Panc1 (cell line): ENCODE measurements at regions not wholly inside any gene's neighbourhood (a gene's known extent, or its start where the extent isn't known, plus 50 kb on each side); places are given as distances from the start of the nearest gene placed in this dataset.

Experiments
- ATAC-seq: fragments of 200-7000 bp; cut with Tn5 transposase; 2 replicates; pipeline ENCODE4 v1.9.1; 2020; ENCODE audit warnings: mild to moderate bottlenecking, moderate library complexity
- BruUV-seq: library from RNA; stranded (reverse); fragments of 400-500 nt; replicated peaks from 2 replicates; lab custom pipeline; 2021; lab: Mats Ljungman, UMichigan
- CTCF ChIA-PET: fragments of 300-600 bp; sonication (Branson Sonifier 250); formaldehyde crosslinking; loops from one replicate; lab custom pipeline; 2022; ENCODE audit warnings: antibody characterized with exemption; lab: Charles Lee
- POLR2A ChIA-PET: fragments of 300-600 bp; sonication (Branson Sonifier 250); formaldehyde crosslinking; loops from one replicate; lab custom pipeline; 2022; ENCODE audit warnings: antibody characterized with exemption; lab: Charles Lee
- DNase-seq: peaks from one replicate; pipeline ENCODE4 v3.0.0-alpha.2; 2010; ENCODE audit warnings: low read depth, low spot score
- H3K27ac ChIP-seq: 2 replicates; pipeline ENCODE4 v1.5.1; 2011; ENCODE audit warnings: mild to moderate bottlenecking, low read length, inconsistent platforms
- H3K27me3 ChIP-seq: fragments of 200-500 bp; sonication (Bioruptor generic); 2 replicates; pipeline ENCODE4 v1.6.0; 2014; ENCODE audit warnings: low read length, inconsistent platforms; ENCODE audit not compliant: control insufficient read depth, insufficient read depth
- H3K36me3 ChIP-seq: fragments of 200-500 bp; sonication (Bioruptor generic); 2 replicates; pipeline ENCODE4 v1.5.1; 2014; ENCODE audit warnings: inconsistent platforms, mild to moderate bottlenecking, low read length, moderate library complexity; ENCODE audit not compliant: control insufficient read depth, insufficient read depth
- H3K4me1 ChIP-seq: 2 replicates; pipeline ENCODE4 v1.5.1; 2011; ENCODE audit warnings: inconsistent platforms, mild to moderate bottlenecking, low read length, moderate library complexity; ENCODE audit not compliant: control insufficient read depth, insufficient read depth
- H3K4me3 ChIP-seq, 2 experiments: 2 replicates each; pipeline ENCODE4 v1.5.1; 2011 to 2012; ENCODE audit warnings: low read depth in 2 of 2, low read length in 2 of 2, mild to moderate bottlenecking in 2 of 2, inconsistent platforms in 1 of 2, moderate library complexity in 1 of 2
- H3K9me3 ChIP-seq: fragments of 200-500 bp; sonication (Bioruptor generic); 2 replicates; pipeline ENCODE4 v1.5.1; 2014; ENCODE audit warnings: low read depth, mild to moderate bottlenecking, inconsistent platforms, low read length, moderate library complexity; ENCODE audit not compliant: control insufficient read depth, insufficient read depth
- CTCF ChIP-seq: fragments of 450-650 bp; IDR thresholded peaks from 2 replicates; pipeline ENCODE4 v1.5.1; 2017; ENCODE audit warnings: mild to moderate bottlenecking
- POLR2AphosphoS5 ChIP-seq: IDR thresholded peaks from 2 replicates; pipeline ENCODE4 v1.6.1; 2012; ENCODE audit warnings: mild to moderate bottlenecking, low read depth, low read length, moderate library complexity
- REST ChIP-seq, 2 experiments: IDR thresholded peaks; 2 replicates each; pipeline ENCODE4 v1.6.1; 2011 to 2012; ENCODE audit warnings: low read depth in 2 of 2, control low read depth in 1 of 2, low read length in 1 of 2, mild to moderate bottlenecking in 1 of 2, moderate library complexity in 1 of 2; ENCODE audit not compliant: insufficient read depth in 1 of 2
- SIN3A ChIP-seq: IDR thresholded peaks from 2 replicates; pipeline ENCODE4 v1.6.1; 2012; ENCODE audit warnings: low read depth, mild to moderate bottlenecking, low read length, moderate library complexity, borderline replicate concordance; ENCODE audit not compliant: insufficient read depth
- TCF7L2 ChIP-seq: IDR thresholded peaks from 2 replicates; pipeline ENCODE4 v1.6.1; 2011; ENCODE audit warnings: mild to moderate bottlenecking, low read depth, low read length, inconsistent platforms
- in situ Hi-C: cut with HindIII; loops from 2 replicates; pipeline ENCODE4 v1.10.0; 2016; ENCODE audit warnings: low sequenced_read_pairs, low pct_unique_long_range_greater_than_20kb
- intact Hi-C: fragments of 100-400 bp; cut with micrococcal nuclease; formaldehyde crosslinking; loops from one replicate; pipeline ENCODE4 v1.10.0; 2022; ENCODE audit not compliant: unreplicated experiment

GRCh38 chr15:70266412-70267121 is 168.8 kb upstream of the TLE3 start:
- no peaks in the 10 kb centered on the region for H3K36me3 ChIP-seq
- H3K9me3 ChIP-seq: no peaks in the 10 kb centered on the region
- peaks cover 22% of the 10 kb centered on the region for H3K4me1 ChIP-seq
- no peak overlapping the region for H3K27ac ChIP-seq
- intact Hi-C loops (no loop called here), in situ Hi-C loops (no loop called here)
- CTCF ChIA-PET: interaction anchor here (0.5 to 0.6 kb wide), 2 partner anchors 12 to 28 kb away, joined by 4 to 5 read pairs; no protein-coding TSS in a partner anchor
- no peak overlapping the region for H3K4me3 ChIP-seq
- POLR2A ChIA-PET: no interaction called here
- TF ChIP-seq REST (IDR thresholded peaks at IDR 0.05; ENCODE audit: insufficient read depth in 1 of 2, low read depth in 2 of 2, low read length in 1 of 2) (no peak), TCF7L2 (no peak), POLR2AphosphoS5 (no peak), SIN3A (no peak), CTCF (no peak)
- BruUV-seq: no TSS peak
- ATAC-seq (no peak), DNase-seq (no peak)
- H3K27me3 ChIP-seq: no peaks in the 10 kb centered on the region

GRCh38 chr15:70265986-70266385 is 168.3 kb upstream of the TLE3 start:
- no peak for TF ChIP-seq POLR2AphosphoS5
- Histone ChIP-seq H3K9me3 (no peaks in the 10 kb centered on the region), H3K27ac (no peak overlapping the region), H3K27me3 (no peaks in the 10 kb centered on the region), H3K4me3 (no peak overlapping the region), H3K36me3 (no peaks in the 10 kb centered on the region), H3K4me1 (peaks cover 16% of the 10 kb centered on the region; the same call in 1 of the 2 replicates)
- DNase-seq (no peak), ATAC-seq (no peak)
- ChIA-PET POLR2A (no interaction called here), CTCF (interaction anchor here (0.5 to 0.6 kb wide), 2 partner anchors 11 to 27 kb away, joined by 4 to 5 read pairs; no protein-coding TSS in a partner anchor)
- in situ Hi-C loops (no loop called here), intact Hi-C loops (no loop called here)
- no TSS peak for BruUV-seq

- no peak for TF ChIP-seq SIN3A
- TF ChIP-seq TCF7L2: no peak
- Histone ChIP-seq H3K4me3 (no peak overlapping the region), H3K36me3 (no peaks in the 10 kb centered on the region), H3K9me3 (no peaks in the 10 kb centered on the region), H3K27me3 (no peaks in the 10 kb centered on the region), H3K27ac (no peak overlapping the region), H3K4me1 (peaks cover 14% of the 10 kb centered on the region; the same call in 1 of the 2 replicates)
- in situ Hi-C loops (no loop called here), intact Hi-C loops (no loop called here)
- ChIA-PET CTCF (interaction anchor here (0.5 kb wide), 1 partner anchor 11 kb away, joined by 4 read pairs; no protein-coding TSS in a partner anchor), POLR2A (no interaction called here)
- no peak for ATAC-seq
- BruUV-seq: no TSS peak
- no peak for DNase-seq
Measured at GRCh38 chr15:70265466-70265978, 167.8 kb upstream of the TLE3 start.
